CD4-positive, alpha-beta T cell (primary cell): ENCODE measurements at regions not wholly inside any gene's neighbourhood (a gene's known extent, or its start where the extent isn't known, plus 50 kb on each side); places are given as distances from the start of the nearest gene placed in this dataset.

Experiments used
- ATAC-seq: fragments of 200-7000 bp; cut with Tn5 transposase; one replicate; pipeline ENCODE4 v1.10.0; 2022; ENCODE audit warnings: mild to moderate bottlenecking; ENCODE audit not compliant: poor library complexity
- CTCF ChIA-PET: fragments of 350-600 bp; sonication (Branson Sonifier 250); formaldehyde crosslinking; loops from one replicate; lab custom pipeline; 2021; ENCODE audit warnings: antibody characterized with exemption, inconsistent platforms; lab: Charles Lee
- POLR2A ChIA-PET: fragments of 350-600 bp; sonication (Branson Sonifier 250); formaldehyde crosslinking; loops from one replicate; lab custom pipeline; 2021; ENCODE audit warnings: antibody characterized with exemption, inconsistent platforms; lab: Charles Lee
- DNase-seq, 14 experiments: peaks; one replicate each; pipeline ENCODE4 v3.0.0-alpha.2; 2013 to 2020; ENCODE audit warnings: mixed read lengths in 2 of 14
- H3K27ac ChIP-seq, 2 donors: one replicate each; pipeline versions ENCODE4 v1.5.1 to v1.7.0; 2013; ENCODE audit warnings: low read length in 2 of 2, low read depth in 1 of 2, mild to moderate bottlenecking in 1 of 2
- H3K27me3 ChIP-seq, 2 experiments: 1 replicate in 1 of 2; 2 replicates in 1 of 2; pipeline versions ENCODE4 v1.6.1 to v1.7.0; 2013; ENCODE audit warnings: low read length in 2 of 2, control low read depth in 1 of 2, mild to moderate bottlenecking in 1 of 2, moderate library complexity in 1 of 2; ENCODE audit not compliant: insufficient read depth in 2 of 2, control insufficient read depth in 1 of 2
- H3K36me3 ChIP-seq: one replicate; pipeline ENCODE4 v1.6.1; 2013; ENCODE audit warnings: low read length, control low read depth; ENCODE audit not compliant: insufficient read depth
- H3K4me1 ChIP-seq: one replicate; pipeline ENCODE4 v1.6.1; 2013; ENCODE audit warnings: low read length, control low read depth; ENCODE audit not compliant: insufficient read depth
- H3K4me3 ChIP-seq: one replicate; pipeline ENCODE4 v1.5.1; 2013; ENCODE audit warnings: mild to moderate bottlenecking, low read length, moderate library complexity
- H3K9me3 ChIP-seq, 2 experiments: 1 replicate in 1 of 2; 2 replicates in 1 of 2; pipeline versions ENCODE4 v1.6.1 to v1.7.0; 2013; ENCODE audit warnings: low read length in 2 of 2, mild to moderate bottlenecking in 2 of 2, control low read depth in 1 of 2, moderate library complexity in 1 of 2; ENCODE audit not compliant: control insufficient read depth in 1 of 2, insufficient read depth in 1 of 2
- H3K27ac Mint-ChIP-seq: one replicate; pipeline ENCODE4 v1.8.0; 2020; ENCODE audit warnings: mixed read lengths
- H3K27me3 Mint-ChIP-seq: one replicate; pipeline ENCODE4 v1.8.0; 2021; ENCODE audit warnings: mixed read lengths
- H3K36me3 Mint-ChIP-seq: one replicate; pipeline ENCODE4 v1.8.0; 2021; ENCODE audit warnings: low read depth, mixed read lengths
- H3K4me1 Mint-ChIP-seq: one replicate; pipeline ENCODE4 v1.8.0; 2021; ENCODE audit warnings: low read depth, mixed read lengths
- H3K4me3 Mint-ChIP-seq: one replicate; pipeline ENCODE4 v1.8.0; 2020; ENCODE audit warnings: mild to moderate bottlenecking, mixed read lengths
- H3K9me3 Mint-ChIP-seq: one replicate; pipeline ENCODE4 v1.8.0; 2020; ENCODE audit warnings: mixed read lengths
- CTCF ChIP-seq: fragments of 200-600 bp; IDR thresholded peaks from one replicate; pipeline ENCODE4 v1.8.0; 2022; ENCODE audit warnings: antibody characterized with exemption, mild to moderate bottlenecking
- intact Hi-C, 2 experiments: fragments of 100-400 bp; cut with DNase I in 1 of 2; cut with micrococcal nuclease in 1 of 2; formaldehyde crosslinking; loops; one replicate each; pipeline versions ENCODE4 v1.15.1 to v1.9.0; 2023 to 2025; cut with DNase I, micrococcal nuclease

- ATAC-seq = no peak
- H3K36me3 Mint-ChIP-seq = no peaks in the 10 kb centered on the region
These were observed 199.5 kb upstream of the PMFBP1 start for GRCh38 chr16:72371307-72372086.

GRCh38 chr16:72369274-72369673 is 197.3 kb upstream of the PMFBP1 start:
- Histone ChIP-seq H3K4me1 (no peaks in the 10 kb centered on the region), H3K36me3 (no peaks in the 10 kb centered on the region), H3K27ac (no peak overlapping the region), H3K4me3 (no peak overlapping the region), H3K27me3 (no peaks in the 10 kb centered on the region), H3K9me3 (no peaks in the 10 kb centered on the region)
- no peak for TF ChIP-seq CTCF
- intact Hi-C loops = no loop called here
- DNase-seq = no peak
- Mint-ChIP-seq H3K36me3 (no peaks in the 10 kb centered on the region), H3K27ac (no peak overlapping the region), H3K9me3 (no peaks in the 10 kb centered on the region), H3K27me3 (no peaks in the 10 kb centered on the region), H3K4me1 (no peaks in the 10 kb centered on the region), H3K4me3 (no peak overlapping the region)
- ChIA-PET CTCF (no interaction called here), POLR2A (no interaction called here)
- no peak for ATAC-seq

More at GRCh38 chr16:72371307-72372086, 199.5 kb upstream of the PMFBP1 start:
- Histone ChIP-seq H3K4me1 (no peaks in the 10 kb centered on the region), H3K27me3 (no peaks in the 10 kb centered on the region), H3K36me3 (no peaks in the 10 kb centered on the region), H3K4me3 (no peak overlapping the region), H3K27ac (no peak overlapping the region), H3K9me3 (no peaks in the 10 kb centered on the region)
- H3K4me1 Mint-ChIP-seq = no peaks in the 10 kb centered on the region
- POLR2A ChIA-PET = no interaction called here
- intact Hi-C loops = no loop called here
- no peaks in the 10 kb centered on the region for H3K9me3 Mint-ChIP-seq
- no peak overlapping the region for H3K4me3 Mint-ChIP-seq
- TF ChIP-seq CTCF = no peak
- no peak for DNase-seq
- H3K27me3 Mint-ChIP-seq = no peaks in the 10 kb centered on the region
- no peak overlapping the region for H3K27ac Mint-ChIP-seq
- CTCF ChIA-PET = interaction anchor here (0.6 kb wide), 1 partner anchor 1615 kb away, joined by 3 read pairs; no protein-coding TSS in a partner anchor

- H3K4me1 ChIP-seq = no peaks in the 10 kb centered on the region
- intact Hi-C loops = no loop called here
- ATAC-seq = no peak
- CTCF ChIA-PET = interaction anchor here (0.7 kb wide), 1 partner anchor 1439 kb away, joined by 3 read pairs; no protein-coding TSS in a partner anchor
- POLR2A ChIA-PET = no interaction called here
- Mint-ChIP-seq H3K27ac (no peak overlapping the region), H3K27me3 (no peaks in the 10 kb centered on the region), H3K4me1 (no peaks in the 10 kb centered on the region), H3K36me3 (no peaks in the 10 kb centered on the region), H3K4me3 (no peak overlapping the region), H3K9me3 (no peaks in the 10 kb centered on the region)
- DNase-seq = no peak
- no peaks in the 10 kb centered on the region for H3K9me3 ChIP-seq
- no peak overlapping the region for H3K4me3 ChIP-seq
- TF ChIP-seq CTCF = no peak
- no peaks in the 10 kb centered on the region for H3K27me3 ChIP-seq
- no peak overlapping the region for H3K27ac ChIP-seq
- no peaks in the 10 kb centered on the region for H3K36me3 ChIP-seq
These were observed 195.9 kb upstream of the PMFBP1 start for GRCh38 chr16:72367851-72368250.
